ENCODE measurements at regions not wholly inside any gene's neighbourhood (a gene's known extent, or its start where the extent isn't known, plus 50 kb on each side); places are given as distances from the start of the nearest gene placed in this dataset.

GRCh38 chr2:18433872-18434271 is 126.6 kb downstream of the RDH14 start:
- TF ChIP-seq POLR2A (IDR thresholded peaks at IDR 0.05) (no peak), POLR2AphosphoS5 (IDR thresholded peaks at IDR 0.05) (no peak)
- TF ChIP-seq, protein P1, sequence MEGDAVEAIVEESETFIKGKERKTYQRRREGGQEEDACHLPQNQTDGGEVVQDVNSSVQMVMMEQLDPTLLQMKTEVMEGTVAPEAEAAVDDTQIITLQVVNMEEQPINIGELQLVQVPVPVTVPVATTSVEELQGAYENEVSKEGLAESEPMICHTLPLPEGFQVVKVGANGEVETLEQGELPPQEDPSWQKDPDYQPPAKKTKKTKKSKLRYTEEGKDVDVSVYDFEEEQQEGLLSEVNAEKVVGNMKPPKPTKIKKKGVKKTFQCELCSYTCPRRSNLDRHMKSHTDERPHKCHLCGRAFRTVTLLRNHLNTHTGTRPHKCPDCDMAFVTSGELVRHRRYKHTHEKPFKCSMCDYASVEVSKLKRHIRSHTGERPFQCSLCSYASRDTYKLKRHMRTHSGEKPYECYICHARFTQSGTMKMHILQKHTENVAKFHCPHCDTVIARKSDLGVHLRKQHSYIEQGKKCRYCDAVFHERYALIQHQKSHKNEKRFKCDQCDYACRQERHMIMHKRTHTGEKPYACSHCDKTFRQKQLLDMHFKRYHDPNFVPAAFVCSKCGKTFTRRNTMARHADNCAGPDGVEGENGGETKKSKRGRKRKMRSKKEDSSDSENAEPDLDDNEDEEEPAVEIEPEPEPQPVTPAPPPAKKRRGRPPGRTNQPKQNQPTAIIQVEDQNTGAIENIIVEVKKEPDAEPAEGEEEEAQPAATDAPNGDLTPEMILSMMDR (IDR thresholded peaks at IDR 0.05) = no peak
